ENCODE measurements at regions not wholly inside any gene's neighbourhood (a gene's known extent, or its start where the extent isn't known, plus 50 kb on each side); places are given as distances from the start of the nearest gene placed in this dataset.

GRCh38 chr2:14936426-14936825 is 303.9 kb downstream of the LRATD1 start:
- ChIA-PET CTCF (no interaction called here), POLR2A (ENCODE audit: low non-redundant PET) (no interaction called here)
- H3K27ac ChIP-seq: no peak overlapping the region
- no peak for DNase-seq (ENCODE audit: low spot score)
- TF ChIP-seq CTCF (conservative IDR thresholded peaks at IDR 0.05; ENCODE audit: low read depth): no peak

GRCh38 chr2:14937336-14937735 is 304.8 kb downstream of the LRATD1 start:
- TF ChIP-seq CTCF (conservative IDR thresholded peaks at IDR 0.05; ENCODE audit: low read depth): no peak
- ChIA-PET POLR2A (ENCODE audit: low non-redundant PET) (no interaction called here), CTCF (no interaction called here)
- no peak for DNase-seq (ENCODE audit: low spot score)
- no peak overlapping the region for H3K27ac ChIP-seq

GRCh38 chr2:14941151-14941631 is 308.7 kb downstream of the LRATD1 start:
- H3K27ac ChIP-seq: no peak overlapping the region
- no peak for TF ChIP-seq CTCF (conservative IDR thresholded peaks at IDR 0.05; ENCODE audit: low read depth)
- POLR2A ChIA-PET (ENCODE audit: low non-redundant PET): no interaction called here
- DNase-seq (ENCODE audit: low spot score): no peak
- CTCF ChIA-PET: no interaction called here

GRCh38 chr2:14942987-14943386 is 310.5 kb downstream of the LRATD1 start:
- POLR2A ChIA-PET (ENCODE audit: low non-redundant PET): no interaction called here
- CTCF ChIA-PET: no interaction called here
- DNase-seq (ENCODE audit: low spot score): no peak
- no peak overlapping the region for H3K27ac ChIP-seq
- no peak for TF ChIP-seq CTCF (conservative IDR thresholded peaks at IDR 0.05; ENCODE audit: low read depth)

GRCh38 chr2:14944562-14945346 is 312.2 kb downstream of the LRATD1 start:
- ChIA-PET CTCF (interaction anchor here (0.7 kb wide), 2 partner anchors 22 to 864 kb away, joined by 3 read pairs; no protein-coding TSS in a partner anchor), POLR2A (ENCODE audit: low non-redundant PET) (no interaction called here)
- peak; percentile 31; the same call in 1 of the 2 replicates for TF ChIP-seq CTCF (conservative IDR thresholded peaks at IDR 0.05; ENCODE audit: low read depth)
- H3K27ac ChIP-seq: no peak overlapping the region
- peak; percentile 31 for DNase-seq (ENCODE audit: low spot score)

- DNase-seq (ENCODE audit: low spot score): peak; percentile 12
- TF ChIP-seq CTCF (conservative IDR thresholded peaks at IDR 0.05; ENCODE audit: low read depth): no peak
- no peak overlapping the region for H3K27ac ChIP-seq
- ChIA-PET CTCF (no interaction called here), POLR2A (ENCODE audit: low non-redundant PET) (interaction anchor here (0.5 kb wide), 1 partner anchor 639 kb away, joined by 3 read pairs; no protein-coding TSS in a partner anchor)
Measured at GRCh38 chr2:14951569-14952285, 319.2 kb downstream of the LRATD1 start.
